GF-D8 (cell line): ENCODE measurements at regions not wholly inside any gene's neighbourhood (a gene's known extent, or its start where the extent isn't known, plus 50 kb on each side); places are given as distances from the start of the nearest gene placed in this dataset.

ENCODE experiments used
- DNase-seq: peaks from one replicate; lab custom pipeline; 2025; lab: John Stamatoyannopoulos, UW

- DNase-seq, result no peak
These were observed 894.5 kb upstream of the POU3F3 start for GRCh38 chr2:103959174-103960128.

GRCh38 chr2:103960129-103960513 is 893.8 kb upstream of the POU3F3 start:
- DNase-seq, result no peak

DNA sequence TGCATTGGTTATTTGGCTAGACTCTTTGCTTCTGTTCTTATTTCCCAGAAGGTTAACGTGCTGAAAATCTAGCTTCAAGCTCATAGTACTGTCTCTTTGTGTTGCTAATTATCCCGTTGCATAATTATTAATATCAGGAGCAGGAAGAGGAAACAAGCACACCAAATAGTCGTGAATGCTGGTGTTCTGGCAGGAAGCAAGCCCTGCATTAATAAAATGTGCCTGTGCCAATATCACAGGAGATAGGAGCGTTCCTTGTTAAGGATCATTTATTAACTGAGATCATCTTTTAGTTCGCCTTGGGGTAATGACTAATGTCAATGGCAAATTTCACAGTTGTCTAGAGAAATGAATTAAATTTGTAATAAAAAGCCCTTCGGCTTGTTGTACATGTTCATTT is 893.0 kb upstream of the POU3F3 start:
- no peak for DNase-seq

DNA sequence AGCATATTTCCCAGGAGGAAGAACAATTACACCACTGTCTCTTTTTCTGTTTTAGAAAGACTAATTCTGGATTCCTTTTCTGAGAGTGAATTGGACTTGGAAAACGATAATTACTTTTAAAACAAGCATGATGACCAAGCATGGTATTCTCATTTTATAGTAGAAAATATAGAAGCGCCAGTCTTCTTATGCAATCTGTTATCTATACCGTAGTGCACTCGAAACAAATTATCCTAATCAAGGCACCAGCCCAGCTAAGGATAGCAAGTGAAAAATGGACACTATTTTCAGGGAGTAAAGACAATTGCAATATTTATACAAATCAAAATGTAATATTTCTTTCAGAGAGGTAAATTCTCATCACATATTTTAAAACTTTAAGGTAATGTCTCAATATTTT is 892.1 kb upstream of the POU3F3 start:
- no peak for DNase-seq

GRCh38 chr2:103962670-103963069 is 891.2 kb upstream of the POU3F3 start:
- DNase-seq, result no peak

GRCh38 chr2:103963146-103963725 is 890.7 kb upstream of the POU3F3 start:
- DNase-seq, result no peak

DNA sequence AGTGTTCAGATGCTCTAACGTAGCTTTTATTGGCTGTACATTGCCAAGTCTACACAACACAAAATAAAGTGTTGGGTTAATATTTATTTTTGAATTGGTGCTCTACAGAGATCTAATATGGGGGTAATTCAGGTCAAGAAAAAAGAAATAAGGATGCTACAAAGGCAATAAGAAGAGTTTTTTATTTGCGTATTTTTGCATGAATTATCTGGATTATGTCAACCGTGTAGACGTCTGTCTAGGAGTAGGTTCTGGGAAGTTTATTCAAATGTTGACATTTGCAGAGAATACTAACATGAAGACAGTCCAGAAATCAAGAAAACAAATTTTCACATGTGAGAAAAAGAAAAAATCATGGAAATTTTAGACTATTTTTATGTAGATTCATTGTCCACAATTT is 876.7 kb upstream of the POU3F3 start:
- no peak for DNase-seq

GRCh38 chr2:103977668-103978067 is 876.2 kb upstream of the POU3F3 start:
- DNase-seq, result no peak

GRCh38 chr2:103980401-103980800 is 873.5 kb upstream of the POU3F3 start:
- no peak for DNase-seq

DNA sequence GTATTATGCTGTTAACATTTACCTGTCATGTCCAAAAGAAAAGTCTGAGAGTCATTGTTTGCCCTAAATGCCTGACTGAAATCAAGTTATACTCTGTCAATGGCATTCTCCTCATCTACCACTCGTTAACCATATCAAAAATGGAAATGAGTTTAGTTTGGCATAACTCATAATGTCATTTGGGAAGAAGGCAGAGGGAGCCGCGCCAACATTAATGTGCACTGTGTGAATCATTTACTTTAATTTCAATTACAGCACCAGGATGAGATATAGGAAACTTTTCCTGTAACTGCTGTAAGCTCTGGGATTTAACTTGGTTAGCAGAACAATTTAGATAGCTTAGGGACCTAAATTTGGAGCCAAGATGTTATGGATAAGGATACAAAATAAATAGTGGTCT is 871.2 kb upstream of the POU3F3 start:
- no peak for DNase-seq

DNA sequence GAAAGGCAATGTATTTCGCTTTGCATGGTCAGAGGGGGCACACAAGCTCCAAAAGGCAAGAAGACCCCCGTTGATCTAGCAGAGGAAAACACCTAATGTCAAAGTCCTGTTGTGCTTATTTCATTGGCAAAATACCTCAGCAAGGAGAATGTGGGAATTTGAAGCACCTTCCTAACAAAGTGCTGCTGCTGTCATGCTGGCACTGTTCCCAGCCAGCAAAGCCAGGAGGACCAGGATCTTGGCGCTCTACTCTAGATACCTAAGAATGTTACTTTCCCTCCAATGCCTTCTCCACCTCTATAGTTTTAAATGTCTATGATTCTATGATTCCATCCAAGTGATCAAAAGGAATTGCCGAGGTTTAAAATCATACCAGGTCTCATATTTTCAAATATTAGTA is 867.9 kb upstream of the POU3F3 start:
- DNase-seq, result no peak

- no peak for DNase-seq
These were observed 862.3 kb upstream of the POU3F3 start for GRCh38 chr2:103991591-103991990.

DNA sequence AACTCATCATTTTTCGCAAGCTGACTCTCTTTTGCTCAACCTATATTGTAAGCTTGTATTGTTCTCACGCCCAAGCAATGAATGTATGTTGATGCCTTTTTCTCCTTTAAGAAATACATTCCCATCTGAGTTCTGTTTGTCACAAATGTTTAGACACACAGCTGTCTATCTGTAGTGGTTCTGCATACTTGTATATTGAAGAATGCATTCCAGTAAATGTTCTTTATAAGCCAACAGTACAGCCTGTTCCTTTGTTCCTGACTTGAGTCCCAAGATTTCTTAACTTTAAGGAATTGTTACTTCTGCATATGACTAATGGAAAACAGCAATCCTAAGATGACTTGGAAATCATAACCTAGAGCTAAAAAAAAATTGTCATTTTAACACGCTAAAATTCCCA is 849.1 kb upstream of the POU3F3 start:
- no peak for DNase-seq

GRCh38 chr2:104016801-104017200 is 837.1 kb upstream of the POU3F3 start:
- DNase-seq, result no peak

- no peak for DNase-seq
These were observed 830.6 kb upstream of the POU3F3 start for GRCh38 chr2:104023306-104023705.

- no peak for DNase-seq
These were observed 830.1 kb upstream of the POU3F3 start for GRCh38 chr2:104023765-104024164.

GRCh38 chr2:104025295-104025694 is 828.6 kb upstream of the POU3F3 start:
- no peak for DNase-seq

DNA sequence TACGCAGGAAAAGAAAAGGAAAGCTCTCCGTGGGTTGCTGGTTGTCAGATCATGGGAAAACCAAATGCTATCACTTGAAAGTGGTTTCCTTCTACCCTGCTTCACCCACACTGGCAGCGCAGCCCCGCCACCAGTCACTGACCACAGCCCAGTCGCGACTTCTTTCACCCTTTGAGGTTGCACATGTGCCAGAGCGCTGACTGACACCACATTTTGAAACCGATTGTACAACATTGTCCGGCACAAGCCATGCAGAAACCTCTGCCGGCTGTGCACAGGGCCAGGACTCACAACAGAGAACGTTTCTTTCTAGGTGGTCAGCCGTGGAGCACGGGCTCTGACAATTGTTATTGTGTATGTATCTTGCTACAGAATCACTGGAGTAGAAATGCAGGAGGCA is 827.2 kb upstream of the POU3F3 start:
- DNase-seq, result no peak

DNA sequence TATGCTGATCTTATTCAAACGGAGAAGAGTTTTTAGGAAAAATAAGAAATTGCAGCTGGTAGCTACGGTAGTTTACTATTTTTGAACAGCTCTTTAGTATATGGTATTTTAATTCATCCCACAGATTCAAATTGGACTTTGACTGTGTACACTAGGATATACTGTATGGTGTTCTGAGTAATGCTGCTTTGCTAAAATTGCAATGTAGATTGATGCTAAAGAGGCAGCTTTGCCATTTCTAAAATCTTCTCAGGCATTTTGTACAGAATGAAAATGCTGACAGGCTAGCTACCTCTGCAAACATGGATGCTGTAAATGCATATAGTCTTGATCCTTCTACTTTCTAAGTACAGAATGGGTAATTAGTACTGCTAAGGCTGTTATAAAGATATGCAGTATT is 826.6 kb upstream of the POU3F3 start:
- no peak for DNase-seq

DNA sequence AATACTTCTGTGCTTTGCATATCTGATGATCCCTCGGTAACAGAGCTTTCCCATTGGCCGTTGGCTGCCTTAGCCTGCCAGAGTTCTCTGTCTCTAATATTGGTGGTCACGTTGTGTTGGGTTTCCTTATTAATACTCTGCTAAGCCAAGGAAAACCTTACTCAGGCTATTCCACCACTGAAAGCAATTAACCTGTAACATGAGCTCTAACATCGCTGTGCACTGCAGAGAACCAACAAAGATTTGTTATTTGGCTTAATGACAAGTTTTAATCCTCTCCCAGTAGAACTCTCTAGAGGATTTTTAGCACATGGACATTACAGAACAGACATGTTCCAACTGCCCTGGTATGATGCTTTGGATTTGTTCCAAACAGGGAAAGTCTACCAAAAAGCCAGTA is 825.9 kb upstream of the POU3F3 start:
- no peak for DNase-seq

GRCh38 chr2:104033399-104033798 is 820.5 kb upstream of the POU3F3 start:
- DNase-seq, result no peak

DNA sequence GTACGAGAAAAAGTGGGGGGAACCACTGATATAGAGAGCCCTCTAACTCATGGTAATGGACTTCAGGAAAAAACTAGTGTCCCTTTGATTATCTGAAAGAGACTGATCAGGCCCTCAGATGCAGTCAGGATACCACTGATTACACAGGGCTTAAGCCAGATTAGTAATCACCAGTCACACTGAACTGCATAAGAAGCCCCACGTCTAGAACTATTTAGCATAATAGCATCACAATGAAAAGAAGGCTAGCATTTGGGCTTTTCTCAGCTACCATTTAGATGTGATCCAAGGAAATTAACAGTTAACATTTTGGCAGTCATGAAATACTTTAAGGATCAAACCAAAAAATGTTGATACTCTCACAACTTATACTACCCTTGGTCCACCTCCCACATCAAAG is 813.1 kb upstream of the POU3F3 start:
- no peak for DNase-seq

- DNase-seq, result no peak
These were observed 812.6 kb upstream of the POU3F3 start for GRCh38 chr2:104041351-104041750.

DNA sequence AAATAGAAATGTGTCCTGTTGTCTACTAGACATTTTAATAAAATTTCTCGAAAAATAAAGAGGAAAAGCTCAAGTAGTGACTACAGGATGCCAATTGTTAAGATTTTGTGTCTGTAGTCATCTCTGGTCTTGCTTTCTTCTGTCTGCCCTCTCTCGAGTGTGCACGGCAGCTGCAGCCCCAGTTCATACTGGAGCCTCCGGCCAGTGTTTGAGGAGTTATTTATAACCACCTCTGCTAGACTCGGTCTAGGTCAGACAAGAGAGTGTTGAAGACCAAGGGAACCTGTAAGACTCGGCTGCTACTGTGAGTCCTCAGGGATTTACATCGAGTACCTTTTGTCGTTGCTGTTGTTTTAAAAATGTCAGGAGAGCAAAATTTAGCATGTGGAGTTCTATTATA is 810.1 kb upstream of the POU3F3 start:
- DNase-seq, result no peak
